ENCODE measurements at regions not wholly inside any gene's neighbourhood (a gene's known extent, or its start where the extent isn't known, plus 50 kb on each side); places are given as distances from the start of the nearest gene placed in this dataset.
A peak's percentile ranks its signal among the peaks of the same experiment; 100 is the strongest.
"Not testable (repeated sequence)": the region's sequence is repeated elsewhere in the genome, so short reads cannot be mapped to it uniquely, and the experiment has no call there.

DNA sequence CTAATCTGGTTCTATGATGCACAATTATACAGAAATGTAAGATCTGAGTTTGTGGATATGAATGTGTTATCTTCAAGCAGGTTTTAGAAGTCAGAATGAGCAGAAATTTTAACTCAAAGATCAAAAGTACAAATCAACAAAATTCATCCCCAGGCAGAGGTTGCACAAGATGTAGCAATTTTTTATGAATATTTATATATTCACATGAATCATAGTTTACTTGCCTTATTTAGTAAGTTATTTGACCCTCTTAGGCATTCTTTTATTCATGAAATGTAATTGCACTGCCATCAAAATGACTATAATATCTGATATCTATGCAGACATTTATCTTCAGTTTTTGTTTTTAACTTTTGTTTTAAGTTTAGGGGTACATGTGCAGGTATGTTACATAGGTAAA, 103.1 kb upstream of the DAZL start:
- no peak for DNase-seq (ENCODE audit: low read depth)

GRCh38 chr3:16711691-16712090, 106.5 kb upstream of the DAZL start:
- not testable (repeated sequence) for DNase-seq (ENCODE audit: low read depth)

DNA sequence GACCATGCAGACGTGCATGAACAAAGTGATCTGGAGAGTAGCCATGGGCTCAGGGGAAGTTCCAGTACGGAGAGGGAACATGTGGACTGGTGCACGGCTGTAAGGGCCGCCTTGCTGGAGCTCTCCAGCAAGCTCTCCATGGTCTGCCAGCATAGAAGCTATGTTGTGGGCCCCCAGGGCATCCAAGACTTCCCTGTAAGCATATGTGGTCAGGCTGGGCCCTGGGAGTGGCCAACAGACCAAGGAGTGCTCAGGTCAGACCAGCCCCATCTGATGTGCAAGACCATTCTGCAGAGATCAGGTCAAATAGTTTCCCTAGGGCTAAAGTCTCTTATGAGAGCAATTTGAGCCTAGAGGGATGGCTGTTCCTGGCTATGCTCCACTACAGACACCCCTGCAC, 110.1 kb upstream of the DAZL start:
- DNase-seq (ENCODE audit: low read depth) = no peak

DNA sequence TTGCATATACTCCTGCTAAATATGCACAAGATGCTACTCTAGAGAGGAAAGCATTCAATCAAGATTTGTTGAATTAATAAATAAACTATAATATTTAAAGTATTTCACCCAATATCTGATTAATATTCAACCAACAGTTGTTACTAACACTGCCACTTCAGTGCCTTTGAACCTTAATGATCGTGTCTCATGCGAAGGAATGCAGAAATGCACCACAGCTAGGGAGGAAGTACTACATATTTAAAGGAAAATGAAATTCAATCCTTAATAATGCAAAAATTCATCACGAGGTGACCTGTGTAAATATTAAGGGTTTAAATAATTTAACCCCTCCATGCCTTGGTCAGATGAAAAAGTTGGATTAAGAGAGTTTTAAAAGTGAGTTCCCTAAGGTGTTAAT, 114.2 kb upstream of the DAZL start:
- no peak for DNase-seq (ENCODE audit: low read depth)

- no peak for DNase-seq (ENCODE audit: low read depth)
These were observed 115.2 kb upstream of the DAZL start for GRCh38 chr3:16720367-16720940.

GRCh38 chr3:16721494-16721893, 116.3 kb upstream of the DAZL start:
- no peak for DNase-seq (ENCODE audit: low read depth)

- peak; percentile 12 for DNase-seq (ENCODE audit: low read depth)
These were observed 118.8 kb upstream of the DAZL start for GRCh38 chr3:16723978-16724377.

- no peak for DNase-seq (ENCODE audit: low read depth)
These were observed 119.3 kb upstream of the DAZL start for GRCh38 chr3:16724487-16724886.

- no peak for DNase-seq (ENCODE audit: low read depth)
These were observed 120.7 kb upstream of the DAZL start for GRCh38 chr3:16725972-16726371.

DNA sequence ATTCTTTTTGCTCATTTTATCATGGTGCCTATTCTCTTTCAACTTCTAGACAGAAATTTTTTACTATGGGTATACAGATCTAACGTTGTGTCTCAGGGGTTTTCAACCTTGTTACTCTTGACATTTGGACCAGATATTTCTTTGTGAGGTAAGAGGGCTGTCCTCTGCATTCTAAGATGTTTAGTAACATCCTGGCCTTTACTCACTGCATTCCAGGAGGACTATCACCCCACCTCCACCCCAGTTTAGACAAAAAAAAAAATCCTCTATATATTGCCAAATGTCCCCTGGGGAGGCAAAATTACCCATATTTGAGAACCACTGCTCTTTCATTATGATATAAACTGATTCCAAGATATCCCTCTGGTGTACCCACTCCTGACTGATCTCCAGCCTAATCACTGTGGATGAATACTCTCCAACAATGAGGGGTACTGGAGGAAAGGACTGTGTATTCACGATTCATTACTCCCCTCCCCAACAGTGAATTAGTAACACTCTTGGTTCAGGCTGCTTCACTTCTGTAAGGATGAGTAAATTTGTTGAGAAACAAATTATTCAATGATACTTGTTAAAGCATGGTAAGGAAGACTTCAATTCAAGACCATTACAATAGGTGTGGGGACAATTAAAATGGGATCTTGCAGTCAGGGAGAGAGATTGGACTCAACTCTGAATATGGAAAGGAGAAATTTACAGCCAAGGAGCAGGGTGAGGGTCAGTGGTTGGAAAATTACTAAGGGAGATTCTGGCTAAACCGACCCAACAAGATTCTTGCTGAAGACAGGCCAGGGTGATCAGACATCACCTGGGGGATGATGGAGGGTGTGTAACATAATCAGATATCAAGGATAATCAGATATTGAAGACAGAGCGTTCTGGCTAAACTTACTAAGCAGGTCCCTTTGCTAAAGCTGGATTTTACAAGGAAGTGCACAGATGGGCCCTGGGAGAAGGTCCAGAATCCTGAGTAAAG, 123.8 kb upstream of the DAZL start:
- no peak for DNase-seq (ENCODE audit: low read depth)

DNA sequence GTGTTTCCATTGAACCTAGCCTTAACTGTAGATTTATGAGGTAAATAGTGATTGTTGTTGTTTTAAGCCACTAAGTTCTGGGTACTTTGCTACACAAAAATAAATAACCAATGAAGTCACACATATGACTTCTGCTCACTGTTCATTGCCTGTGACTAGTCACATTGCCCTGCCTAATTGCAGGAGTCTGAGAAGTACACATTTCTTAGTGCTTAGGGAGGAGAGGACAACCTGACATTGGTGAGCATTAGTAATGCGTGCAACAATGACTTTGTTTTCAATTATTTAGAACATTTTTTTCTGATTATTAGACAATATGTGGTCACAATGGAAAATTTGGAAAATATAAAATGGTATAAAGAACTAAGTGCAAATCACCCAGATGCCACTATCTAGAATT, 133.2 kb upstream of the DAZL start:
- no peak for DNase-seq (ENCODE audit: low read depth)

GRCh38 chr3:16739541-16740105, 134.4 kb upstream of the DAZL start:
- DNase-seq (ENCODE audit: low read depth) = peak; percentile 11

DNA sequence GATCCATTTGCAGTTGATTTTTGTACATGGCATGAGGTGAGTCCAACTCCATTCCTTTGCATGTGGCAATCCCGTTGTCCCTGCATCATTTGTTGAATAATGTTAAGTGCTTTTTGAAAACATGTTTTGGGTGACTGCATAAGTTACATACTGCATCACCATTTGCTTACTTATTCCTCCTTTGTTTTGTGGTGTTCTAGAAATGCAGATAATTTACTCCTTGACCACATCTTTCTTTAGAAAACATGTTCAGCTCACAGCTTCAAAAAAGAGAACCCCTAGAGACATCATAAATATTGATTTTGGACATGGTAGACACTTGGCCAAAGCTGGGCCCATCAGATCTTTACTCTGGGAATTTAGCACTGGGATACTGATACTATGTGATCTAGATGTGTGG, 135.3 kb upstream of the DAZL start:
- DNase-seq (ENCODE audit: low read depth) = no peak

- peak; percentile 88 for DNase-seq (ENCODE audit: low read depth)
These were observed 136.0 kb upstream of the DAZL start for GRCh38 chr3:16741103-16741758.

GRCh38 chr3:16741890-16742289, 136.7 kb upstream of the DAZL start:
- peak; percentile 28 for DNase-seq (ENCODE audit: low read depth)

- DNase-seq (ENCODE audit: low read depth) = no peak
These were observed 138.1 kb upstream of the DAZL start for GRCh38 chr3:16743276-16743675.

- DNase-seq (ENCODE audit: low read depth) = no peak
These were observed 125.4 kb upstream of the PLCL2 start for GRCh38 chr3:16759227-16759903.

DNA sequence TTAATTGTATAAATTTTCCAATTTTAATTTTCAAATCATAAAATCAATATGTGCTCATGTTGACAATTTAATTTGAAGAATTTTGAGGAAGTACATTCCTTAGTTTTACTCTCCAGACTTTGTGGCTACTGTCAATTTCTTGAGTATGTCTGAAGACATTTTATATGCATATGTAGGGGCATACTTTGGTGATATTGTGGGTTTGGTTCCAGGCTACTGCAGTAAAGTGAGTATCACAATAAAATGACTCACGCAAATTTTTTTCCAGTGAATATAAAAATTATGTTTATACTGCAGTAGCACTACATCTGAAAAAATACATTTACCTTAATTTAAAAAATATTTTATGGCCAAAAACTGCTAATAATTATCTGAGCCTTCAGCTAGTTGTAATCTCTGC, 123.2 kb upstream of the PLCL2 start:
- DNase-seq (ENCODE audit: low read depth) = no peak

DNA sequence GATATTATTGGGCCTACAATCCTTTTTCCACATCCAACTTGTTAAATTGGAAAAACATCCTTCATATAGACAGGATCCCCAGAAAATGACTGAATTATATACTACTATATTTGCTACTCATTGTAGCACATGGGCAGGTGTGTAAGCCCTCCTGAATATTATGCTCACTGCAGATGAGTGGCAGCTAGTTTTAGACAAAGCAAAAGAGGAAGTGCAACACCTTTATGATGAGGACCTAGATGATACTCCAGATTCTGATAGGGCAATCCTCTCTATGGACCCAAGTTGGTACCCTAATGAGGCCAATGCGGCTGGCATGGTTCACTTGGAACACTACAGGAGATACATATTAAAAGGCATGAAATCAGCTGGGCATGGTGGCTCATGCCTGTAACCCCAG, 119.1 kb upstream of the PLCL2 start:
- no peak for DNase-seq (ENCODE audit: low read depth)

DNA sequence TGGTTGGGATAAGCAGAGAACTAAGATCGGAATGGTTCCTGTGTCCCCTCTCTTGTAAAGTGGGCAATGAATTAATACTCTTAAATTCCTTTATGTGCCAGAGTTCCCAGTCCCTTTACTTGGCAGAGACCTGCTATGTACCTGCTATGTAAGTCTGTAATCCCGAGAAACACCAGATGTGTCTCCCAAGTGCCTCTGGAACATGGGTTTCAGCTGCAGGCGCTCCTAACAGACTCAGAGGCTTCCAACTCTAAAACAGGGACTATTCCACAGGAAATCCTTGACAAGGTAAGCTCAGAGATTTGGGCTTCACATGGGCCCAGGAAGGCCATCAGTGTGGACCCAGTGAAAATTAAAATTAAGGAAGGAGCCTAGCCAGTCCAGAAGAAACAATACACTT, 117.7 kb upstream of the PLCL2 start:
- no peak for DNase-seq (ENCODE audit: low read depth)

GRCh38 chr3:16768014-16768413, 116.7 kb upstream of the PLCL2 start:
- DNase-seq (ENCODE audit: low read depth) = no peak

DNA sequence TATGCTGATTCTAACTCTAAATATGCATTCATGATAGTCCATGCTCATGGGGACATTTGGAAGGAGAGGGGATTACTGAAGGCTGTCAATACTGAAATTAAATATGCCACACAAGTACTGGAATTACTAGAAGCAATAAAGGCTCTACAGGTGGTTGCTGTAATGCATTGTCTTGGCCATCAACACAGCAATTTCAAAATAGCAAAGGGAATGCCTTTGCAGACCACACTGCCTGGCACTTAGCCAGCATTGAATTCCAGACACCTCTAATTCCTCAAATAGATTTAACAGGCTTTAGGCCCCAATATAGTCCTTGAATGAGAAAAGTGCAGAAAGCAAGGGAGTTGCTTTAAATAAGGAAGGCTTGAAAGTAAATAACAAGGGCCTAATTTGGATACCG, 115.8 kb upstream of the PLCL2 start:
- DNase-seq (ENCODE audit: low read depth) = no peak

Data from stromal cell of bone marrow (primary cell).